C4-2B (cell line): ENCODE measurements at regions not wholly inside any gene's neighbourhood (a gene's known extent, or its start where the extent isn't known, plus 50 kb on each side); places are given as distances from the start of the nearest gene placed in this dataset.

ENCODE experiments used
- ZFX ChIP-seq: fragments of 450-650 bp; IDR thresholded peaks from 2 replicates; pipeline ENCODE4 v1.6.1; 2017
- TF ChIP-seq, protein P1 (sequence below): fragments of 450-650 bp; conservative IDR thresholded peaks from 2 replicates; pipeline ENCODE4 v1.5.1; 2017; ENCODE audit warnings: mild to moderate bottlenecking

DNA sequence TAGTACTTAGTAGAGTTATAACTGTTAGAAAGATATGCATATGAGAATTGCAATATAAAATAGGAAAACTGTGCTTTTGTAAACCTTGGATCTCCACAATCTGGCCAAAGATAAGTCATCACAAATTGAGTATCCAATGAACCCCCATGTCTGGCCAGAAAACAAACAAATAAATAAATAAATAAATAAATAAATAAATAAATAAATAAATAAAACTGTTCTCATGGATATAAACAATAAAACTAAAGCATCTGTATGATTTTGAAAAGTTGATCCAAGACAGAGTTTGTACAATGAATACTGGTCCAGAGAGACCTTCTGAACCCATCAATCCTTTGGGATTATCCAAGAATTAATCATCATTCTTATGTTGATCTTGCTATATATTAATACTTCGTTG lies 367.6 kb upstream of the CDH9 start:
- TF ChIP-seq, protein P1, sequence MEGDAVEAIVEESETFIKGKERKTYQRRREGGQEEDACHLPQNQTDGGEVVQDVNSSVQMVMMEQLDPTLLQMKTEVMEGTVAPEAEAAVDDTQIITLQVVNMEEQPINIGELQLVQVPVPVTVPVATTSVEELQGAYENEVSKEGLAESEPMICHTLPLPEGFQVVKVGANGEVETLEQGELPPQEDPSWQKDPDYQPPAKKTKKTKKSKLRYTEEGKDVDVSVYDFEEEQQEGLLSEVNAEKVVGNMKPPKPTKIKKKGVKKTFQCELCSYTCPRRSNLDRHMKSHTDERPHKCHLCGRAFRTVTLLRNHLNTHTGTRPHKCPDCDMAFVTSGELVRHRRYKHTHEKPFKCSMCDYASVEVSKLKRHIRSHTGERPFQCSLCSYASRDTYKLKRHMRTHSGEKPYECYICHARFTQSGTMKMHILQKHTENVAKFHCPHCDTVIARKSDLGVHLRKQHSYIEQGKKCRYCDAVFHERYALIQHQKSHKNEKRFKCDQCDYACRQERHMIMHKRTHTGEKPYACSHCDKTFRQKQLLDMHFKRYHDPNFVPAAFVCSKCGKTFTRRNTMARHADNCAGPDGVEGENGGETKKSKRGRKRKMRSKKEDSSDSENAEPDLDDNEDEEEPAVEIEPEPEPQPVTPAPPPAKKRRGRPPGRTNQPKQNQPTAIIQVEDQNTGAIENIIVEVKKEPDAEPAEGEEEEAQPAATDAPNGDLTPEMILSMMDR = no peak
- no peak for TF ChIP-seq ZFX
